ENCODE measurements at regions not wholly inside any gene's neighbourhood (a gene's known extent, or its start where the extent isn't known, plus 50 kb on each side); places are given as distances from the start of the nearest gene placed in this dataset.
A peak's percentile ranks its signal among the peaks of the same experiment; 100 is the strongest.

- H3K4me2 ChIP-seq, result no peak overlapping the region
- H3K4me3 Mint-ChIP-seq, result no peak overlapping the region
- no peak for TF ChIP-seq ZNF114 (CRISPR knock-in tag; IDR thresholded peaks at IDR 0.05)
- TF ChIP-seq CTCF (conservative IDR thresholded peaks at IDR 0.05; ENCODE audit: low read depth in 2 of 2), result peak; percentile 34 to 46
- no peak for TF ChIP-seq NANOG (IDR thresholded peaks at IDR 0.05; ENCODE audit: borderline replicate concordance)
- TF ChIP-seq ZNF331 (CRISPR knock-in tag; IDR thresholded peaks at IDR 0.05; ENCODE audit: low read depth), result no peak
- H3K9me2 ChIP-seq (ENCODE audit: insufficient read depth), result no peaks in the 10 kb centered on the region
- 0 out of 2 replicates have a peak, but pooled peaks cover 3% of the 10 kb centered on the region for H3K79me2 ChIP-seq (replicated peaks; ENCODE audit: insufficient read depth)
- no peak overlapping the region for H3K4me3 ChIP-seq
- no peaks in the 10 kb centered on the region for H3K36me3 ChIP-seq (ENCODE audit: insufficient read depth)
- H3K4me1 ChIP-seq (ENCODE audit: insufficient read depth), result peaks cover 12% of the 10 kb centered on the region; the same call in 1 of the 2 replicates
- no peaks in the 10 kb centered on the region for H3F3A ChIP-seq (replicated peaks; ENCODE audit: low read depth)
- no peaks in the 10 kb centered on the region for H3K36me3 Mint-ChIP-seq (ENCODE audit: low read depth)
- no peak for DNase-seq (ENCODE audit: low spot score)
- H3K27ac ChIP-seq (ENCODE audit: low read depth), result no peak overlapping the region
- H3K4me1 Mint-ChIP-seq, result peaks cover 24% of the 10 kb centered on the region
- ATAC-seq, result no peak; the same call in 2 of the 3 replicates
- H3K27me3 ChIP-seq (ENCODE audit: insufficient read depth), result no peaks in the 10 kb centered on the region
- no peak overlapping the region for H3K27ac Mint-ChIP-seq
- H3K9me3 Mint-ChIP-seq, result no peaks in the 10 kb centered on the region
- peaks cover 5% of the 10 kb centered on the region for H3K27me3 Mint-ChIP-seq (ENCODE audit: insufficient read depth, low read depth, poor library complexity)
- no peaks in the 10 kb centered on the region; the same call in 1 of the 2 replicates for H4K20me1 ChIP-seq (replicated peaks; ENCODE audit: insufficient read depth)
- H2AFZ ChIP-seq, result no peak overlapping the region
Observed at GRCh38 chr12:111149299-111149698, 219.6 kb downstream of the PHETA1 start.

GRCh38 chr12:111148005-111148404 lies 220.9 kb downstream of the PHETA1 start:
- peaks cover 5% of the 10 kb centered on the region for H3K27me3 Mint-ChIP-seq (ENCODE audit: insufficient read depth, low read depth, poor library complexity)
- H3K4me3 Mint-ChIP-seq, result no peak overlapping the region
- no peaks in the 10 kb centered on the region for H3K36me3 Mint-ChIP-seq (ENCODE audit: low read depth)
- H3K4me1 Mint-ChIP-seq, result peaks cover 22% of the 10 kb centered on the region
- Histone ChIP-seq H3K36me3 (ENCODE audit: insufficient read depth) (no peaks in the 10 kb centered on the region), H3K79me2 (replicated peaks; ENCODE audit: insufficient read depth) (0 out of 2 replicates have a peak, but pooled peaks cover 3% of the 10 kb centered on the region), H4K20me1 (replicated peaks; ENCODE audit: insufficient read depth) (no peaks in the 10 kb centered on the region; the same call in 1 of the 2 replicates), H3K4me2 (no peak overlapping the region), H3K4me3 (no peak overlapping the region), H3K27me3 (ENCODE audit: insufficient read depth) (no peaks in the 10 kb centered on the region), H2AFZ (no peak overlapping the region), H3K9me2 (ENCODE audit: insufficient read depth) (no peaks in the 10 kb centered on the region), H3K4me1 (ENCODE audit: insufficient read depth) (peaks cover 7% of the 10 kb centered on the region), H3F3A (replicated peaks; ENCODE audit: low read depth) (no peaks in the 10 kb centered on the region), H3K27ac (ENCODE audit: low read depth) (no peak overlapping the region)
- TF ChIP-seq CTCF (conservative IDR thresholded peaks at IDR 0.05; ENCODE audit: low read depth in 2 of 2) (no peak), EZH2phosphoT487 (IDR thresholded peaks at IDR 0.05; ENCODE audit: unreplicated experiment) (no peak)
- DNase-seq (ENCODE audit: low spot score) (no peak), ATAC-seq (no peak)
- H3K27ac Mint-ChIP-seq, result no peak overlapping the region
- no peaks in the 10 kb centered on the region for H3K9me3 Mint-ChIP-seq

- Mint-ChIP-seq H3K27ac (no peak overlapping the region), H3K4me1 (peaks cover 39% of the 10 kb centered on the region), H3K9me3 (no peaks in the 10 kb centered on the region), H3K36me3 (ENCODE audit: low read depth) (no peaks in the 10 kb centered on the region), H3K27me3 (ENCODE audit: insufficient read depth, low read depth, poor library complexity) (peaks cover 5% of the 10 kb centered on the region), H3K4me3 (no peak overlapping the region)
- H3K36me3 ChIP-seq (ENCODE audit: insufficient read depth), result no peaks in the 10 kb centered on the region
- DNase-seq (ENCODE audit: low spot score) (no peak), ATAC-seq (no peak)
- H3K4me2 ChIP-seq, result no peak overlapping the region
- no peaks in the 10 kb centered on the region for H3K79me2 ChIP-seq (replicated peaks; ENCODE audit: insufficient read depth)
- no peak overlapping the region for H3K27ac ChIP-seq (ENCODE audit: low read depth)
- H3K9me2 ChIP-seq (ENCODE audit: insufficient read depth), result no peaks in the 10 kb centered on the region
- H4K20me1 ChIP-seq (replicated peaks; ENCODE audit: insufficient read depth), result no peaks in the 10 kb centered on the region; the same call in 1 of the 2 replicates
- H3K4me3 ChIP-seq, result no peak overlapping the region
- H3K4me1 ChIP-seq (ENCODE audit: insufficient read depth), result peaks cover 25% of the 10 kb centered on the region
- H2AFZ ChIP-seq, result no peak overlapping the region
- H3K27me3 ChIP-seq (ENCODE audit: insufficient read depth), result no peaks in the 10 kb centered on the region
- 0 out of 2 replicates have a peak, but pooled peaks cover 3% of the 10 kb centered on the region for H3F3A ChIP-seq (replicated peaks; ENCODE audit: low read depth)
- TF ChIP-seq EZH2phosphoT487 (IDR thresholded peaks at IDR 0.05; ENCODE audit: unreplicated experiment) (no peak), REST (IDR thresholded peaks at IDR 0.05; ENCODE audit: unreplicated experiment) (no peak), CTCF (conservative IDR thresholded peaks at IDR 0.05; ENCODE audit: low read depth in 2 of 2) (no peak), CREB1 (CRISPR knock-in tag; IDR thresholded peaks at IDR 0.05; ENCODE audit: low read depth) (no peak), ZNF114 (CRISPR knock-in tag; IDR thresholded peaks at IDR 0.05) (no peak), NANOG (IDR thresholded peaks at IDR 0.05; ENCODE audit: borderline replicate concordance) (no peak), ZNF331 (CRISPR knock-in tag; IDR thresholded peaks at IDR 0.05; ENCODE audit: low read depth) (no peak), STAT1 (IDR thresholded peaks at IDR 0.05; ENCODE audit: unreplicated experiment) (no peak)
Observed at GRCh38 chr12:111143271-111143670, 222.9 kb upstream of the MYL2 start.
